Small intestine (tissue), 7 donors: ENCODE measurements at regions not wholly inside any gene's neighbourhood (a gene's known extent, or its start where the extent isn't known, plus 50 kb on each side); places are given as distances from the start of the nearest gene placed in this dataset.

Experiments used
- DNase-seq, 2 donors: peaks; one replicate each; pipeline versions ENCODE4 v3.0.0 to v3.0.0-alpha.2; 2013
- FAIRE-seq: peaks from 2 replicates; lab custom pipeline; 2012; peaks lifted over from hg19 to GRCh38; lab: Jason Lieb, UNC
- H3K27ac ChIP-seq, 3 donors: one replicate each; pipeline ENCODE4 v1.5.1; 2013; ENCODE audit warnings: low read length in 2 of 3, mild to moderate bottlenecking in 2 of 3, control low read depth in 1 of 3, inconsistent platforms in 1 of 3, low read depth in 1 of 3, moderate library complexity in 1 of 3
- H3K27me3 ChIP-seq, 3 donors: one replicate each; pipeline ENCODE4 v1.6.1; 2013; ENCODE audit warnings: low read length in 3 of 3, inconsistent platforms in 1 of 3; ENCODE audit not compliant: control insufficient read depth in 3 of 3, insufficient read depth in 3 of 3
- H3K36me3 ChIP-seq, 3 donors: one replicate each; pipeline ENCODE4 v1.6.1; 2013; ENCODE audit warnings: low read length in 3 of 3, inconsistent platforms in 1 of 3, low read depth in 1 of 3, mild to moderate bottlenecking in 1 of 3, moderate library complexity in 1 of 3; ENCODE audit not compliant: control insufficient read depth in 3 of 3, insufficient read depth in 2 of 3
- H3K4me1 ChIP-seq, 3 donors: one replicate each; pipeline ENCODE4 v1.6.1; 2013; ENCODE audit warnings: low read length in 2 of 3, inconsistent platforms in 1 of 3, low read depth in 1 of 3, mild to moderate bottlenecking in 1 of 3, moderate library complexity in 1 of 3; ENCODE audit not compliant: control insufficient read depth in 3 of 3, insufficient read depth in 2 of 3
- H3K4me3 ChIP-seq, 3 donors: one replicate each; pipeline ENCODE4 v1.5.1; 2013; ENCODE audit warnings: low read length in 3 of 3, control low read depth in 1 of 3, inconsistent platforms in 1 of 3, low read depth in 1 of 3, mild to moderate bottlenecking in 1 of 3, moderate library complexity in 1 of 3
- H3K9me3 ChIP-seq, 2 donors: one replicate each; pipeline ENCODE4 v1.6.1; 2013; ENCODE audit warnings: low read depth in 1 of 2, low read length in 1 of 2; ENCODE audit not compliant: control insufficient read depth in 2 of 2, insufficient read depth in 1 of 2
- WGBS, 3 donors: extraction: QIAGEN DNeasy Blood & Tissue Kit; methylation state at CpG; one replicate each; pipeline ENCODE4 v1.1.7; 2013; 5-methylcytosine and 5-hydroxymethylcytosine counted together
- donor health status: healthy with polysubstance abuse.
- donor health status: control.
- donor health status: control.
- donor health status: Bipolar disorder and iron deficiency.
- donor health status: healthy.

DNA sequence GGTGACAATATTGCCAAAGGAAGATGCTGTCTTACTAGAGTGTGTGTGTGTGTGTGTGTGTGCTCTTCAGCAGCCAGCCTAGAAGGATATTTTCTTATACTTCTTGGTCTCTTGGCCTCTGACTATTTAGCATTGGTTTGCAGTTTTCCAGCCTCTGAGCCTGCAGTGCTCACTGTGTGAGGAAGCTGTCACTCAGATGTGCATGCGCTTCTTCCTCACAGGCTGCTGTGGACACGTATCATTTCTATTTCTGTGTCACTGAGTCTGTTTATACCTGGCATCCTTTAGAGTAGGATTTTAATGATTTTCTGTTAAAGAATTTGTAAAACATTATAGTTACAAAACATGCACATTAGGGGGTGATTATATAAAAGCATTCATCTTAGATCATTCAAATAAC is 83.3 kb downstream of the ALDH8A1 start:
- H3K4me1 ChIP-seq = no peaks in the 10 kb centered on the region
- FAIRE-seq (no peak), DNase-seq (no peak)
- no peaks in the 10 kb centered on the region for H3K9me3 ChIP-seq
- H3K36me3 ChIP-seq = no peaks in the 10 kb centered on the region
- no peaks in the 10 kb centered on the region for H3K27me3 ChIP-seq
- 68 to 88% (median 83%) methylated on average over 2 of the region's 2 CpGs for WGBS, 3 donors
- no peak overlapping the region for H3K27ac ChIP-seq
- no peak overlapping the region for H3K4me3 ChIP-seq

DNA sequence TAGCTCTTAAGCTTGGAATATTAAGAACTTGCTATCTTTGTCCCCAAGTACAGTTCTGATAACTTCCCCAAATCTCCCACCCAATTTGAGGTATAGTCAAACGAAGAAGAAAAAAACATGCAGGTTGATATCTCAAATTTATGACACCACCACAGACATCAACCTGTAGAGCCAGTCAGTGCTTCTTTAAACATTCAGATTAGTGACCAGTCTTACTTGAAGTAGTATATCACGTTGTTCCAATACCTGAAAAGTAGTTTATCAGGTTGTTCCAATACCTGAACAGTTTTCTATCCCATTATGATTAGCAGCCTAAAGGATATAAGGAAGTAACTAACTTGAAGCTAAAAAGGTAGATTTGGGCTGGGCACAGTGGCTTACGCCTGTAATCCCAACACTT is 85.3 kb downstream of the ALDH8A1 start:
- WGBS, 3 donors = 41 to 77% (median 59%) methylated on average over 3 of the region's 3 CpGs

DNA sequence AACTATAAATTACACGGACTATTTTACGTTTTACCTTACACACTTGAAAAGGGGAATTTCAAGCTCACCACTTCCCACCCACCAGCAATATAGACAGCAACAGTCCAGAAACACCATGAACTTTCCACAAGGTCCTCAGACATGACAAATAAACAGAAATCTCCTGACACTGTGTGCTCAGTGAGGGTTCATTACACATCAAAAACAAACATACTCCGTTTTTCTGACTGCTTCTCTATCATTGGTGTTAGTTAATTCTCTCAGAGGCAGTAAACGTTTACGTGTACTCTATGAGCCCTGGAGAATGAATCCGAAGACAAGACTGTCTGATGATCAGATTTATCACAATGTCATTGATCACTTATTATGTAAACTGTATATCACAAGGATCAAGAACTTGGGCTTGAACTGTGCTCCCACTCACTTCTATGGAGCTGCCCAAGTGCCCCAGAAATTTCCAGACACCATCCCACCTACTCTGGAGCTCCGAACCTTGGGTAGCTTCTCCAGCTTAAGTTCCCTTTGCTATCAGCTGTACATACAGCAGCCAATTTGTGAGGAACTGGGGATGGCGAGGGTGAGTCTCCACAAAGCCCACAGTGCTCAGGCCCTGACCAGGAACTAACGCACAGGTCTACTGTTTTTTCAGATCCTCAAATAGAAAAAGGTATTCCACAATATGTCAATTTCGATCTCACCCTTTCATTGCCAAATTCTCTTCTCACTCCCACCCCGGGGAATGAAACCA is 86.0 kb downstream of the ALDH8A1 start:
- Histone ChIP-seq H3K4me3 (no peak overlapping the region), H3K9me3 (no peaks in the 10 kb centered on the region), H3K4me1 (no peaks in the 10 kb centered on the region), H3K27ac (no peak overlapping the region), H3K27me3 (no peaks in the 10 kb centered on the region), H3K36me3 (no peaks in the 10 kb centered on the region)
- DNase-seq (no peak), FAIRE-seq (no peak)
- WGBS, 3 donors = 76 to 86% (median 80%) methylated on average over 11 of the region's 11 CpGs

More for the DNA sequence above, 85.3 kb downstream of the ALDH8A1 start:
- Histone ChIP-seq H3K9me3 (no peaks in the 10 kb centered on the region), H3K27me3 (no peaks in the 10 kb centered on the region), H3K4me1 (no peaks in the 10 kb centered on the region), H3K4me3 (no peak overlapping the region), H3K27ac (no peak overlapping the region), H3K36me3 (no peaks in the 10 kb centered on the region)
- no peak for DNase-seq
- no peak for FAIRE-seq

DNA sequence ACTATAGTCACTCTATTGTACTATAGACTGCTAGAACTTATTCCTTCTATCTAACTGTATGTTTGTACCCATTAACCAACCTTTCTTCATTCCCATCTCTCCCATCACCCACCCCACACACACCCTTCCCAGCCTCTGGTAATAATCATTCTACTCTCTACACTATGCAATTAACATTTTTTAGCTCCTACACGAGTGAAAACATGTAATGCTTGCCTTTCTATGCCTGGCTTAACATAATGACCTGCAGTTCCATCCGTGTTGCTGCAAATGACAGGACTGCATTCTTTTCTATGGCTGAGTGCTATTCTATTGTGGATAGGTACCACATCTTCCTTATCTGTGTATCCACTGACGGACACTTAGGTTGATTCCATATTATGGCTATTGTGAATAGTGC is 95.5 kb downstream of the ALDH8A1 start:
- Histone ChIP-seq H3K27me3 (no peaks in the 10 kb centered on the region), H3K4me1 (peaks cover 0 to 25% (median 0%) of the 10 kb centered on the region in 3 donors), H3K36me3 (no peaks in the 10 kb centered on the region), H3K27ac (peak overlapping the region; percentile 1 to 60 (median 34)), H3K9me3 (no peaks in the 10 kb centered on the region), H3K4me3 (no peak overlapping the region)
- WGBS, 3 donors = 18 to 57% (median 33%) methylated on average over 3 of the region's 3 CpGs
- DNase-seq = peak; percentile 47 to 55
- FAIRE-seq = no peak

DNA sequence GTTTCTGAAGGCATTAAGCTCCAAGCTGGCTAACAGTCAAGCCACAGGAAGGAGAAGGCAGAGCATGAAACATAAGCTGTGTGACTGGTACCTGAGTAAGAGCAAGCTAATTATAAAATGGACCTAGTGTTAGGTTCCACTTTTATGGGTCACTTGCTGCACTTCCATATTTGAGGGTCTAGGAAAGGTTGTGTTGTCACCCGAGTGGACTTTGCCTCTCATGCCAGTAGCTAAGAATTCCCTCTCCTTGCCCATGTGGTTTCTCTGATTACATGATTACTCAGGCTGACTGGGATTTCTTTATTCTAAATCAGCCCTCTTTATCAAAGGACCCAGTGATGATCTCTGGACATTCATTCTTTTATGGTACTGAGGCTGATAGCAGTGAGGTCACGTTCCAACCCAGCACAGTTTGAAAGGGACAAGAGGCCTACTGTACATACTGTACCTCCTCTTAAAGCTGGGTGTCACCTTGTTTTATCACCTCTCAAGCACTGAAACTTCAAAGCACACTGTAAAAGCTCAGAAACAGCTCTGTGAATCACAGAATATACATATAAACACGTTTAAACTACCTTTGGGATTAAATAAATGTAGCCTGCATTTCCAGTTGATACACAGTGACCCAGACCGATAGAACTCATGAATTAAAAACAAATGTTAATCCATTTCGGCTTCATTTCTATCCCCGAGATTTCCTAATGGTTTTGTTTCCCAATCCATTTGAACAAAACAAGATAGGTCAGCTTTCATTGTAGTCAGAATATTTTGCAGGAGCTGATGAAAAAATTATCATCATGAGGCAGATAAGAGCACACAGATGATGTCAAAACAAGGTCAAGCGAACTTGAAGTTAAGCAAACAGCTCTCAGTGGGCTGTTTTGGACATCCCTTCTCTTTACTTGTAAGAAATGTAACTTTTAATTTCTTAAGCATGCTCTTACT is 96.5 kb downstream of the ALDH8A1 start:
- Histone ChIP-seq H3K27me3 (no peaks in the 10 kb centered on the region), H3K36me3 (no peaks in the 10 kb centered on the region), H3K4me1 (peaks cover 0 to 25% (median 0%) of the 10 kb centered on the region in 3 donors), H3K4me3 (no peak overlapping the region), H3K9me3 (no peaks in the 10 kb centered on the region), H3K27ac (peak overlapping the region; percentile 2 to 77 (median 60))
- FAIRE-seq (no peak), DNase-seq (peak; percentile 90 to 97)
- WGBS, 3 donors = 12 to 60% (median 37%) methylated on average over 7 of the region's 7 CpGs

DNA sequence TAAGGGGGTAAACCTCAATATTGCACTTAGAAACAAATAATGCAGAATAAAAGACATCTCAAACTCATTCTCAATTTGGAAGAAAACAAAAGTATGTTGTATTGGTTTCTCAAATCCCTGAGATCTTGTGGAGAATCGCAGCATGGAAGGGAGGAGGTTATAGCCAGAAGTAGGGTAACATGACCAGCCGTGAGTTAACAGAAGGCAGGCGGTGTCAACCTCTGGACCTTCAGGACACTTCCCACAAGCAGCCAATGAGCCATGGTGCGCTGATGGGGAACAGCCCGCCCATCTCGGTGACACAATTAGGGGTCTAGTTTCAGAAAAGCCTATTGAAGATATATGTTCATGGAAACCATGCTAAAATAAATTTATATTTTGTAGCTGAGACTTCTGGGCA is 98.4 kb downstream of the ALDH8A1 start:
- peaks cover 0 to 27% (median 0%) of the 10 kb centered on the region in 3 donors for H3K4me1 ChIP-seq
- FAIRE-seq (no peak), DNase-seq (no peak)
- WGBS, 3 donors = 90 to 95% (median 93%) methylated on average over 6 of the region's 6 CpGs
- no peaks in the 10 kb centered on the region for H3K9me3 ChIP-seq
- no peaks in the 10 kb centered on the region for H3K27me3 ChIP-seq
- H3K4me3 ChIP-seq = no peak overlapping the region
- no peak overlapping the region for H3K27ac ChIP-seq
- H3K36me3 ChIP-seq = no peaks in the 10 kb centered on the region

DNA sequence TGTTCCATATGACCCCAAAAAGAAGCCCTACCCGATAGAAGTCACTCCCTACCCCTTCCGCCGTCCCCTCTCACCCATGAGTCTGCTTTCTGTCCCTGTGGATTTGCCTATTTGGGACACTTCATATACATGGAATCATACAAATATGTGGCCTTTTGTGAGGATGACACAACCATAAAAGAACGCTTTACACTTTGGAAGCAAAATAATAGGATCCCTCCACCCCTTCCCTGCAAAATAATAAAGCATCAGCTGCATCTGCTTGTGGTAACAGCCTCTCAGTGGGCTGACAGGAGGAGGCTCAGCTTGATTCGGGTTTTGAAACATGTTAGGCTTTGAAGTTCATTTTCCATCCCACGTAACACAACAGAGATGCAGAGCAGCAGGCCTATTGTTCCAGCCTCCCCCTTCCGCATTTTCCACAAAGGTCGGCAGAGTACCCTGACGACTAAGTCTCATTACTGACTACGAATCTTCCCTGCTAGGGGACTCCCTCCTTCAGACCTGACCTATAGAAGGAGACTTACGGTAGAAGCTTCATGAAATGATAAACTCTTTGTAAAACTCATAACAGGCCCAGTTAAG is 99.1 kb downstream of the ALDH8A1 start:
- Histone ChIP-seq H3K9me3 (no peaks in the 10 kb centered on the region), H3K27ac (no peak overlapping the region), H3K4me3 (no peak overlapping the region), H3K36me3 (no peaks in the 10 kb centered on the region), H3K4me1 (peaks cover 0 to 27% (median 0%) of the 10 kb centered on the region in 3 donors), H3K27me3 (no peaks in the 10 kb centered on the region)
- DNase-seq (no peak), FAIRE-seq (no peak)
- 88% methylated on average over 11 of the region's 11 CpGs for WGBS, 3 donors

DNA sequence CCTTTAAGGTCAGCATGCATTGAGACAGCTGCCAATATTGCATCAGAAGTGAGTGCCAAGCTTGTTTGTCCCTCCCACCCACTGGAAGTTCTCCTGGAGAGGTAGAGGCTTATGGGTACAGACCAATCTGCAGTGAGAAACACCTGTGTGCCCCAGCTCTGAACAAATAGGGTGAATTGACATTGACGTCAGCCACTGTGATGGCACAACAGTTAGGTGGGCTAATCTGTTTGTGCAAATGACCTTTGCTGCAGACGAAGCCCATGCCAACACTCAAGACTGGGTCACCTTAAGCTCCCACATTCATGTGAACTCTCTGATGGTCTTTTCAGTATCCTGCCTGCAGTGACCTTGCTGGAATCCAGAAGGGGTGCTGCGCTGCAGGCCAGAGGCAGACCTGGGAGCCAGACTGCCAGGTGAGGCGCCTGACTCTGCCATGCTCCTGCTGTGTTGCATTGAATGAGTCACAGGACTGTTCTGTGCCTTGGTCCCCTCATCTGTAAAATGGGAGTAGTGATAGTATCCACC is 99.9 kb downstream of the ALDH8A1 start:
- Histone ChIP-seq H3K9me3 (no peaks in the 10 kb centered on the region), H3K27me3 (no peaks in the 10 kb centered on the region), H3K27ac (no peak overlapping the region), H3K36me3 (no peaks in the 10 kb centered on the region), H3K4me3 (no peak overlapping the region), H3K4me1 (peaks cover 0 to 21% (median 0%) of the 10 kb centered on the region in 3 donors)
- FAIRE-seq (no peak), DNase-seq (no peak)
- 88 to 97% (median 94%) methylated on average over 4 of the region's 4 CpGs for WGBS, 3 donors
